OCI-LY7 (cell line): ENCODE measurements at regions not wholly inside any gene's neighbourhood (a gene's known extent, or its start where the extent isn't known, plus 50 kb on each side); places are given as distances from the start of the nearest gene placed in this dataset.

ENCODE experiments used
- CTCF ChIP-seq: fragments of 200-600 bp; sonication (generic); conservative IDR thresholded peaks from 2 replicates; pipeline ENCODE4 v1.5.1; 2014; ENCODE audit warnings: mild to moderate bottlenecking, antibody characterized with exemption, low read length, moderate library complexity, mixed read lengths
- EZH2phosphoT487 ChIP-seq: fragments of 200-600 bp; sonication (generic); IDR thresholded peaks from 2 replicates; pipeline ENCODE4 v1.6.1; 2018; ENCODE audit warnings: low read depth, borderline replicate concordance, mild to moderate bottlenecking, mixed run types, antibody characterized with exemption, low read length, moderate library complexity, mixed read lengths

GRCh38 chr20:53809217-53809616 lies 215.6 kb upstream of the ZNF217 start:
- TF ChIP-seq CTCF (no peak), EZH2phosphoT487 (no peak)
